ENCODE measurements at regions not wholly inside any gene's neighbourhood (a gene's known extent, or its start where the extent isn't known, plus 50 kb on each side); places are given as distances from the start of the nearest gene placed in this dataset.

GRCh38 chr2:59732871-59733566 lies 820.4 kb downstream of the BCL11A start:
- no peak for DNase-seq (ENCODE audit: low read depth)

- no peak for DNase-seq (ENCODE audit: low read depth)
Observed at GRCh38 chr2:59727121-59727590, 826.3 kb downstream of the BCL11A start.

- DNase-seq (ENCODE audit: low read depth) = no peak
Observed at GRCh38 chr2:59726228-59727120, 827.0 kb downstream of the BCL11A start.

GRCh38 chr2:59724746-59725145 lies 828.7 kb downstream of the BCL11A start:
- DNase-seq (ENCODE audit: low read depth) = no peak

- DNase-seq (ENCODE audit: low read depth) = no peak
Observed at GRCh38 chr2:59720296-59720866, 833.1 kb downstream of the BCL11A start.

- no peak for DNase-seq (ENCODE audit: low read depth)
Observed at GRCh38 chr2:59713577-59713976, 839.9 kb downstream of the BCL11A start.

GRCh38 chr2:59711121-59711520 lies 842.3 kb downstream of the BCL11A start:
- no peak for DNase-seq (ENCODE audit: low read depth)

- no peak for DNase-seq (ENCODE audit: low read depth)
Observed at GRCh38 chr2:59706729-59707128, 846.7 kb downstream of the BCL11A start.

GRCh38 chr2:59703796-59704195 lies 849.7 kb downstream of the BCL11A start:
- DNase-seq (ENCODE audit: low read depth) = no peak

GRCh38 chr2:59702026-59702425 lies 851.4 kb downstream of the BCL11A start:
- DNase-seq (ENCODE audit: low read depth) = no peak

GRCh38 chr2:59701271-59701994 lies 852.0 kb downstream of the BCL11A start:
- DNase-seq (ENCODE audit: low read depth) = no peak

GRCh38 chr2:59694176-59694575 lies 859.3 kb downstream of the BCL11A start:
- DNase-seq (ENCODE audit: low read depth) = no peak

GRCh38 chr2:59693231-59693959 lies 860.1 kb downstream of the BCL11A start:
- no peak for DNase-seq (ENCODE audit: low read depth)

GRCh38 chr2:59691518-59692190 lies 861.8 kb downstream of the BCL11A start:
- no peak for DNase-seq (ENCODE audit: low read depth)

- no peak for DNase-seq (ENCODE audit: low read depth)
Observed at GRCh38 chr2:59690849-59691248, 862.6 kb downstream of the BCL11A start.

- no peak for DNase-seq (ENCODE audit: low read depth)
Observed at GRCh38 chr2:59684771-59685166, 868.7 kb downstream of the BCL11A start.

- no peak for DNase-seq (ENCODE audit: low read depth)
Observed at GRCh38 chr2:59684116-59684770, 869.2 kb downstream of the BCL11A start.

- no peak for DNase-seq (ENCODE audit: low read depth)
Observed at GRCh38 chr2:59680863-59681262, 872.6 kb downstream of the BCL11A start.

GRCh38 chr2:59677158-59677557 lies 876.3 kb downstream of the BCL11A start:
- no peak for DNase-seq (ENCODE audit: low read depth)

- no peak for DNase-seq (ENCODE audit: low read depth)
Observed at GRCh38 chr2:59674100-59674499, 879.4 kb downstream of the BCL11A start.

All from CMK (cell line).